ENCODE measurements at regions not wholly inside any gene's neighbourhood (a gene's known extent, or its start where the extent isn't known, plus 50 kb on each side); places are given as distances from the start of the nearest gene placed in this dataset.

DNA sequence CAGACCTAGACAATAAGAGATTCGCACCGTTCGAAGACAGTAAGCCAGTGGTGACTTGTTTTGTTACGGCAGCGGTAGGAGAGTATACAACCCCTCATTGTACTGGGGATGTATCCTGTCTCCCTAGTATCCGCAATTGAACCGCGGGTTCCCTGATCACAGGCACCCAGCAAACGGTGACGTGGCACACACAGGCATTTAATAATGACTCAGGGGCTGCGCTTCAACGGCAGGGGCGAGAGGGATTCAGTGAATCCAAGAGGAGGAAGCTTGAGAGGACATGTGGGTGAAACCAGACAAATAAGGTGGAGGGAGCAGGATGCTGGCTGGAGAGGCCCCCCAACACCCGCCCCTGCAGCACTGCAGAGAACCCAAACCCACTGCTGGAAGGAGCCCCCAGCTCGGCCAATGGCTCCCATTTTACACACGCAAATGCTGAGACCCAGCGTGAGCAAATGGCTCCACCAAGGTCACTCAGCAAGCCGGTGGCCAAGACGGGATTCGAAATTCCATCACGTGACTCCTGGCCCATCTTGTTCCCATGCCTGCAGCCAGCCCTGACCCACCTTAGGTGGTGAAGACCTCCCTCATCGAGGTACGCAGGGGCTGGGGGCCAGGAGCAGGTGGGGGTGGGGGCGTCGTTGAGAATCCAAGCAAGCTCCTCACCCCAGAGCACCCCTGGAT is 149.9 kb downstream of the SYF2 start:
- peak in 1 of 3 donors; percentile 31 for DNase-seq
- no peaks in the 10 kb centered on the region for H3K36me3 ChIP-seq
- no peak for TF ChIP-seq POLR2A (IDR thresholded peaks at IDR 0.05)
- TF ChIP-seq, protein P1, sequence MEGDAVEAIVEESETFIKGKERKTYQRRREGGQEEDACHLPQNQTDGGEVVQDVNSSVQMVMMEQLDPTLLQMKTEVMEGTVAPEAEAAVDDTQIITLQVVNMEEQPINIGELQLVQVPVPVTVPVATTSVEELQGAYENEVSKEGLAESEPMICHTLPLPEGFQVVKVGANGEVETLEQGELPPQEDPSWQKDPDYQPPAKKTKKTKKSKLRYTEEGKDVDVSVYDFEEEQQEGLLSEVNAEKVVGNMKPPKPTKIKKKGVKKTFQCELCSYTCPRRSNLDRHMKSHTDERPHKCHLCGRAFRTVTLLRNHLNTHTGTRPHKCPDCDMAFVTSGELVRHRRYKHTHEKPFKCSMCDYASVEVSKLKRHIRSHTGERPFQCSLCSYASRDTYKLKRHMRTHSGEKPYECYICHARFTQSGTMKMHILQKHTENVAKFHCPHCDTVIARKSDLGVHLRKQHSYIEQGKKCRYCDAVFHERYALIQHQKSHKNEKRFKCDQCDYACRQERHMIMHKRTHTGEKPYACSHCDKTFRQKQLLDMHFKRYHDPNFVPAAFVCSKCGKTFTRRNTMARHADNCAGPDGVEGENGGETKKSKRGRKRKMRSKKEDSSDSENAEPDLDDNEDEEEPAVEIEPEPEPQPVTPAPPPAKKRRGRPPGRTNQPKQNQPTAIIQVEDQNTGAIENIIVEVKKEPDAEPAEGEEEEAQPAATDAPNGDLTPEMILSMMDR (IDR thresholded peaks at IDR 0.05): no peak
- no peaks in the 10 kb centered on the region for H3K4me1 ChIP-seq
- no peaks in the 10 kb centered on the region for H3K9me3 ChIP-seq
- WGBS (ENCODE audit: insufficient coverage, low coverage, low lambda C conversion rate, missing lambda C conversion rate): 79% methylated on average over 6 of the region's 25 CpGs
- no peaks in the 10 kb centered on the region for H3K27me3 ChIP-seq
- intact Hi-C loops (cut with DNase I): no loop called here
- H3K27ac ChIP-seq: no peak overlapping the region
- no peak overlapping the region for H3K4me3 ChIP-seq
- no peak for ATAC-seq

DNA sequence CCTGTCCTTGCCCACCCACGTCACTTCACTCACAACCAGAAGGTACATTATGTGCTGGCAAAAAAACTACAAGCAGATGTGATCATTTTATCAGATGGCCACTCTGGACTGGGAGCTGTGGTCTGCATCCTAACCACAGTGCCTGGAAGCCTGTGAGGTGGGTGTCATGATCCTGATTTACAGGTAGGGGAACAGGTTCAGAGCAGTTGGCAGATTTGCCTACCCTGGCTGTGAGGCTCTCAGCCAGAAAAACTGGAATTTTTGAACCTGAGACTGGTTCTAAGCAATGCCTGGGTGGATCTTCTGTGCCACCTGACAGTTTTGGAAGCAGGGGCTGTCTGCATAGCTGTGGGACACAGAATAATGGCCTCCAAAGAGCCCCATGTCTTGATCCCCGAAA is 150.8 kb downstream of the SYF2 start:
- 86% methylated on average over 2 of the region's 2 CpGs for WGBS (ENCODE audit: insufficient coverage, low coverage, low lambda C conversion rate, missing lambda C conversion rate)

DNA sequence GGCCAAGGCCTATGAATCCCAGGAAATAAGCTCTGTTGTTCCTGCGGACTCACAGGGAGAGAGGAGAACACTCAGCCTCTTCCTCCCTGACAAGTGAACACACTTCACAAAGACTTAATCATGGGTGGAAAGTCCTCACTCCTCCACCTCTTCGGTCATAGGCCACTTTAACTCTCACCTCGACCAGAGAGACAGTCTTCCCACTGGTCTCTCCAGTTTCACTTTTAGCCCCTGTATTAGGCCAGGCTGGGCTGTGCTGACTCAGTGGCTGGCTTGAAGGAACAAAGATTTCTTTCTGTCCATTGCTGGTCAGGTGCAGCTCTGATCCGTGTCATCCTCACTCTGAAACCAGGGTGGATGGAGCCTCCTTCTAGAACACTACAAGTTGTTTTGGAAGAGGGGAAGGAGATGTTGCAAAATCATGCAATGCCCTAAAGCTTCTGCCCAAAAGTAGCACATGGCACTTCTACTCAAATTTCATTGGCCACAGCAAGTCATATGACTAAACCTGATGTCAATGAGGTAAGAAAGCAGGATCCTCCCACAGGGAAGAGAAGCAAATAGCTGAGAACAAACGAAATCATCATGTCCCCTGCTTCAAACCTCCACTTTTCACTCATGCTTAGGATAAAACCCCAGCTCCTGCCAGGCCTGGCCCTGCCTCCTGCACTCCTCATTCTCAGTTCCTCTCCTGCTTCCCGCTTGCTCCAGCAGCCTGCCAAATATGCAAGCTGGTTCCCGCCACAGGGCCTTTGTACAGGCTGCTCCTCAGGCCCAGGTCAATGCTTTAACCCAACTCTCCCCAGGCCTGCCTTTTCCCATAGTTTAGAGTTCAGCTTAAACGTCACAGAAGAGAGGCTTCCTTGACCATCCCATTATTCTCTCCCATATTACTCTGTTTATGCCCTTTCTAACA is 150.5 kb upstream of the RUNX3 start:
- no peaks in the 10 kb centered on the region for H3K4me1 ChIP-seq
- peak in 1 of 3 donors; percentile 35 for DNase-seq
- peak in 1 of 4 donors; percentile 30 for ATAC-seq
- no peak overlapping the region for H3K4me3 ChIP-seq
- H3K27me3 ChIP-seq: no peaks in the 10 kb centered on the region
- no peak overlapping the region for H3K27ac ChIP-seq
- WGBS (ENCODE audit: insufficient coverage, low coverage, low lambda C conversion rate, missing lambda C conversion rate): 69% methylated on average over 6 of the region's 8 CpGs
- TF ChIP-seq POLR2A (IDR thresholded peaks at IDR 0.05): no peak
- TF ChIP-seq, protein P1 (IDR thresholded peaks at IDR 0.05): no peak
- intact Hi-C loops (cut with DNase I): no loop called here
- H3K9me3 ChIP-seq: no peaks in the 10 kb centered on the region
- no peaks in the 10 kb centered on the region for H3K36me3 ChIP-seq

More for the DNA sequence above, 150.8 kb downstream of the SYF2 start:
- TF ChIP-seq, protein P1 (IDR thresholded peaks at IDR 0.05): no peak
- TF ChIP-seq POLR2A (IDR thresholded peaks at IDR 0.05): no peak
- no peaks in the 10 kb centered on the region for H3K27me3 ChIP-seq
- H3K4me3 ChIP-seq: no peak overlapping the region
- no peak overlapping the region for H3K27ac ChIP-seq
- no peaks in the 10 kb centered on the region for H3K36me3 ChIP-seq
- ATAC-seq: no peak
- H3K4me1 ChIP-seq: no peaks in the 10 kb centered on the region
- no peaks in the 10 kb centered on the region for H3K9me3 ChIP-seq
- intact Hi-C loops (cut with DNase I): no loop called here
- DNase-seq: no peak

DNA sequence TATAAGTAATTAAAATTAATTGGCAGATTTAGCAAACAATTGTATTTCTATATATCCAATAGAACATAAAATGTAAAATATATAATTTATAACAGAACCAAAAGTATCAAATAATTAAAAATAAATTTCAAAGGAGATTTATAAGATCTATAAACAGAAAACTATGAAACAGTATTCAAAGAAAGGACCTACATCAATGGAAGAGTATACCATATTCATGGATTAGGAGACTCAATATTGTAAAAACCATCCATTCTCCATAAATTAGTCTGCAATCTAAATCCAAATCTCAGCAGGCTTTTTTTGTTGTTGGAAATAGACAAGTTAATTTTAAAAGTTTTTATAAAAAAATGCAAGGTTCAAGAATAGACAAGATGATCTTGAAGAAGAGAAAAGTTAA is 149.0 kb upstream of the RUNX3 start:
- DNase-seq (no peak), ATAC-seq (no peak)
- no peak overlapping the region for H3K4me3 ChIP-seq
- no peak for TF ChIP-seq POLR2A (IDR thresholded peaks at IDR 0.05)
- no peaks in the 10 kb centered on the region for H3K4me1 ChIP-seq
- intact Hi-C loops (cut with DNase I): no loop called here
- H3K27ac ChIP-seq: no peak overlapping the region
- no peaks in the 10 kb centered on the region for H3K36me3 ChIP-seq
- H3K27me3 ChIP-seq: no peaks in the 10 kb centered on the region
- H3K9me3 ChIP-seq: no peaks in the 10 kb centered on the region
